Vagina (tissue), 2 donors: ENCODE measurements at regions not wholly inside any gene's neighbourhood (a gene's known extent, or its start where the extent isn't known, plus 50 kb on each side); places are given as distances from the start of the nearest gene placed in this dataset.

Experiments used
- DNase-seq, 2 donors: peaks; one replicate each; pipeline ENCODE4 v3.0.0-alpha.2; 2017; ENCODE audit errors: extremely low spot score in 2 of 2
- H3K27ac ChIP-seq: fragments of 200-600 bp; sonication (generic); one replicate; pipeline ENCODE4 v1.5.1; 2019
- H3K27me3 ChIP-seq: fragments of 200-600 bp; sonication (generic); one replicate; pipeline ENCODE4 v1.5.1; 2019
- H3K36me3 ChIP-seq, 2 donors: fragments of 200-600 bp; sonication (generic); one replicate each; pipeline ENCODE4 v1.5.1; 2017 to 2019
- H3K4me1 ChIP-seq: fragments of 200-600 bp; sonication (generic); one replicate; pipeline ENCODE4 v1.5.1; 2019
- H3K4me3 ChIP-seq, 2 donors: fragments of 200-600 bp; sonication (generic); 1 replicate in 1 of 2; 2 replicates in 1 of 2; pipeline ENCODE4 v1.5.1; 2016 to 2019
- H3K9me3 ChIP-seq: fragments of 200-600 bp; sonication (generic); one replicate; pipeline ENCODE4 v1.5.1; 2019
- CTCF ChIP-seq, 3 experiments: fragments of 450-650 bp in 2 of 3; fragments of 200-600 bp in 1 of 3; sonication (generic) in 1 of 3; IDR thresholded peaks; one replicate each; pipeline ENCODE4 v1.5.1; 2017 to 2019; ENCODE audit warnings: antibody characterized with exemption in 3 of 3, mild to moderate bottlenecking in 2 of 3, moderate library complexity in 2 of 3
- POLR2A ChIP-seq, 2 donors: fragments of 450-650 bp; IDR thresholded peaks; one replicate each; pipeline ENCODE4 v1.6.1; 2017; ENCODE audit warnings: antibody characterized with exemption in 2 of 2, mild to moderate bottlenecking in 2 of 2, moderate library complexity in 2 of 2
- POLR2AphosphoS5 ChIP-seq, 2 donors: sonication (generic); formaldehyde crosslinking; IDR thresholded peaks; one replicate each; pipeline ENCODE4 v1.9.0; 2017; ENCODE audit warnings: antibody characterized with exemption in 2 of 2, mild to moderate bottlenecking in 2 of 2, low read depth in 1 of 2; ENCODE audit not compliant: insufficient read depth in 1 of 2
- intact Hi-C: fragments of 100-400 bp; cut with DNase I; formaldehyde crosslinking; loops from one replicate; pipeline ENCODE4 v1.15.1; 2023

GRCh38 chr1:193649587-193649986 is 463.2 kb upstream of the B3GALT2 start:
- Histone ChIP-seq H3K9me3 (no peaks in the 10 kb centered on the region), H3K36me3 (no peaks in the 10 kb centered on the region), H3K4me3 (no peak overlapping the region), H3K4me1 (no peaks in the 10 kb centered on the region), H3K27me3 (no peaks in the 10 kb centered on the region), H3K27ac (no peak overlapping the region)
- intact Hi-C loops: no loop called here
- no peak for DNase-seq
- no peak for TF ChIP-seq POLR2A (IDR thresholded peaks at IDR 0.05)
- TF ChIP-seq POLR2AphosphoS5 (IDR thresholded peaks at IDR 0.05; ENCODE audit: insufficient read depth in 1 of 2, low read depth in 1 of 2): no peak
- TF ChIP-seq CTCF (IDR thresholded peaks at IDR 0.05): no peak

GRCh38 chr1:193634876-193635275 is 448.5 kb upstream of the B3GALT2 start:
- no peak for TF ChIP-seq CTCF (IDR thresholded peaks at IDR 0.05)
- TF ChIP-seq POLR2AphosphoS5 (IDR thresholded peaks at IDR 0.05; ENCODE audit: insufficient read depth in 1 of 2, low read depth in 1 of 2): no peak
- TF ChIP-seq POLR2A (IDR thresholded peaks at IDR 0.05): no peak
- H3K36me3 ChIP-seq: no peaks in the 10 kb centered on the region
- intact Hi-C loops: no loop called here
- no peak for DNase-seq
- H3K4me1 ChIP-seq: no peaks in the 10 kb centered on the region
- no peaks in the 10 kb centered on the region for H3K9me3 ChIP-seq
- H3K27me3 ChIP-seq: no peaks in the 10 kb centered on the region
- H3K4me3 ChIP-seq: no peak overlapping the region
- H3K27ac ChIP-seq: no peak overlapping the region

GRCh38 chr1:193634470-193634869 is 448.1 kb upstream of the B3GALT2 start:
- no peaks in the 10 kb centered on the region for H3K36me3 ChIP-seq
- no peak overlapping the region for H3K27ac ChIP-seq
- DNase-seq: no peak
- intact Hi-C loops: no loop called here
- TF ChIP-seq POLR2A (IDR thresholded peaks at IDR 0.05) (no peak), CTCF (IDR thresholded peaks at IDR 0.05) (no peak), POLR2AphosphoS5 (IDR thresholded peaks at IDR 0.05; ENCODE audit: insufficient read depth in 1 of 2, low read depth in 1 of 2) (no peak)
- no peaks in the 10 kb centered on the region for H3K4me1 ChIP-seq
- H3K27me3 ChIP-seq: no peaks in the 10 kb centered on the region
- no peaks in the 10 kb centered on the region for H3K9me3 ChIP-seq
- no peak overlapping the region for H3K4me3 ChIP-seq

- Histone ChIP-seq H3K36me3 (no peaks in the 10 kb centered on the region), H3K4me1 (no peaks in the 10 kb centered on the region), H3K27me3 (no peaks in the 10 kb centered on the region), H3K27ac (no peak overlapping the region), H3K9me3 (no peaks in the 10 kb centered on the region), H3K4me3 (no peak overlapping the region)
- TF ChIP-seq POLR2AphosphoS5 (IDR thresholded peaks at IDR 0.05; ENCODE audit: insufficient read depth in 1 of 2, low read depth in 1 of 2): no peak
- intact Hi-C loops: no loop called here
- DNase-seq: no peak
Observed at GRCh38 chr1:193633991-193634390, 447.6 kb upstream of the B3GALT2 start.

- Histone ChIP-seq H3K27ac (no peak overlapping the region), H3K4me1 (no peaks in the 10 kb centered on the region), H3K9me3 (no peaks in the 10 kb centered on the region), H3K4me3 (no peak overlapping the region), H3K36me3 (no peaks in the 10 kb centered on the region), H3K27me3 (no peaks in the 10 kb centered on the region)
- intact Hi-C loops: no loop called here
- no peak for DNase-seq
- TF ChIP-seq CTCF (IDR thresholded peaks at IDR 0.05): no peak
- TF ChIP-seq POLR2A (IDR thresholded peaks at IDR 0.05): no peak
- no peak for TF ChIP-seq POLR2AphosphoS5 (IDR thresholded peaks at IDR 0.05; ENCODE audit: insufficient read depth in 1 of 2, low read depth in 1 of 2)
Observed at GRCh38 chr1:193633093-193633492, 446.7 kb upstream of the B3GALT2 start.

GRCh38 chr1:193631306-193631705 is 444.9 kb upstream of the B3GALT2 start:
- H3K9me3 ChIP-seq: no peaks in the 10 kb centered on the region
- no peaks in the 10 kb centered on the region for H3K36me3 ChIP-seq
- DNase-seq: no peak
- TF ChIP-seq POLR2A (IDR thresholded peaks at IDR 0.05) (no peak), CTCF (IDR thresholded peaks at IDR 0.05) (no peak)
- intact Hi-C loops: no loop called here
- H3K27ac ChIP-seq: no peak overlapping the region
- no peak overlapping the region for H3K4me3 ChIP-seq
- H3K4me1 ChIP-seq: no peaks in the 10 kb centered on the region
- H3K27me3 ChIP-seq: no peaks in the 10 kb centered on the region
